Caco-2 (cell line): ENCODE measurements at regions not wholly inside any gene's neighbourhood (a gene's known extent, or its start where the extent isn't known, plus 50 kb on each side); places are given as distances from the start of the nearest gene placed in this dataset.

Experiments
- BruUV-seq: library from RNA; stranded (reverse); fragments of 400-500 nt; replicated peaks from 2 replicates; lab custom pipeline; 2021; lab: Mats Ljungman, UMichigan
- CTCF ChIA-PET: fragments of 300-600 bp; sonication (Branson Sonifier 250); formaldehyde crosslinking; loops from one replicate; lab custom pipeline; 2022; ENCODE audit warnings: antibody characterized with exemption; lab: Charles Lee
- POLR2A ChIA-PET: fragments of 300-600 bp; sonication (Branson Sonifier 250); formaldehyde crosslinking; loops from one replicate; lab custom pipeline; 2022; ENCODE audit warnings: antibody characterized with exemption; lab: Charles Lee
- DNase-seq, 2 experiments: peaks; one replicate each; pipeline versions ENCODE4 v3.0.0 to v3.0.0-alpha.2; 2020 to 2022
- H3K27me3 ChIP-seq: replicated peaks from 2 replicates; pipeline ENCODE4 v1.6.0; 2011; ENCODE audit warnings: low read length; ENCODE audit not compliant: control insufficient read depth, insufficient read depth
- H3K36me3 ChIP-seq: 2 replicates; pipeline ENCODE4 v1.5.1; 2011; ENCODE audit warnings: low read length; ENCODE audit not compliant: control insufficient read depth, insufficient read depth
- H3K4me1 ChIP-seq: fragments of 250-450 bp; sonication (Bioruptor Pico); 2 replicates; pipeline ENCODE4 v1.5.1; 2020; ENCODE audit warnings: mild to moderate bottlenecking
- H3K4me3 ChIP-seq: 2 replicates; pipeline ENCODE4 v1.5.1; 2011; ENCODE audit warnings: low read depth, mild to moderate bottlenecking, control low read depth, low read length
- H3K9me3 ChIP-seq: fragments of 250-450 bp; sonication (Bioruptor Pico); 2 replicates; pipeline ENCODE4 v1.5.1; 2020; ENCODE audit warnings: mild to moderate bottlenecking, moderate library complexity
- H3K27ac Mint-ChIP-seq: one replicate; pipeline ENCODE4 v1.8.0; 2022; ENCODE audit warnings: mixed read lengths; ENCODE audit not compliant: unreplicated experiment
- H3K27me3 Mint-ChIP-seq: one replicate; pipeline ENCODE4 v1.8.0; 2022; ENCODE audit warnings: mixed read lengths; ENCODE audit not compliant: insufficient read depth, unreplicated experiment
- H3K36me3 Mint-ChIP-seq: one replicate; pipeline ENCODE4 v1.8.0; 2022; ENCODE audit warnings: mild to moderate bottlenecking, mixed read lengths; ENCODE audit not compliant: insufficient read depth, unreplicated experiment
- H3K4me1 Mint-ChIP-seq: one replicate; pipeline ENCODE4 v1.8.0; 2022; ENCODE audit warnings: low read depth, mixed read lengths; ENCODE audit not compliant: unreplicated experiment
- H3K4me3 Mint-ChIP-seq: one replicate; pipeline ENCODE4 v1.8.0; 2022; ENCODE audit warnings: mild to moderate bottlenecking, moderate library complexity, mixed read lengths; ENCODE audit not compliant: unreplicated experiment
- H3K9me3 Mint-ChIP-seq: one replicate; pipeline ENCODE4 v1.8.0; 2022; ENCODE audit warnings: mixed read lengths; ENCODE audit not compliant: unreplicated experiment
- CTCF ChIP-seq, 2 experiments: fragments of 200-600 bp in 1 of 2; IDR thresholded peaks; 1 replicate in 1 of 2; 2 replicates in 1 of 2; pipeline versions ENCODE4 v1.5.1 to v1.8.0; 2011 to 2022; ENCODE audit warnings: antibody characterized with exemption in 1 of 2, control low read depth in 1 of 2, inconsistent platforms in 1 of 2, low read depth in 1 of 2, low read length in 1 of 2, mild to moderate bottlenecking in 1 of 2, moderate library complexity in 1 of 2; ENCODE audit not compliant: insufficient read depth in 1 of 2, severe bottlenecking in 1 of 2, unreplicated experiment in 1 of 2
- intact Hi-C: fragments of 100-400 bp; cut with micrococcal nuclease; formaldehyde crosslinking; loops from one replicate; pipeline ENCODE4 v1.10.0; 2022; ENCODE audit not compliant: unreplicated experiment

GRCh38 chr18:3342628-3343027 lies 80.7 kb downstream of the MYL12B start:
- ChIA-PET CTCF (no interaction called here), POLR2A (no interaction called here)
- Mint-ChIP-seq H3K27ac (peak overlapping the region; percentile 4), H3K9me3 (peaks cover 13% of the 10 kb centered on the region), H3K27me3 (no peaks in the 10 kb centered on the region), H3K36me3 (no peaks in the 10 kb centered on the region), H3K4me1 (no peaks in the 10 kb centered on the region), H3K4me3 (no peak overlapping the region)
- Histone ChIP-seq H3K4me3 (no peak overlapping the region), H3K4me1 (no peaks in the 10 kb centered on the region), H3K27me3 (no peaks in the 10 kb centered on the region), H3K36me3 (no peaks in the 10 kb centered on the region), H3K9me3 (peaks cover 11% of the 10 kb centered on the region; the same call in 1 of the 2 replicates)
- BruUV-seq = no TSS peak
- no peak for TF ChIP-seq CTCF (IDR thresholded peaks at IDR 0.05; ENCODE audit: insufficient read depth in 1 of 2, low read depth in 1 of 2, low read length in 1 of 2, severe bottlenecking in 1 of 2, unreplicated experiment in 1 of 2)
- intact Hi-C loops = no loop called here
- no peak for DNase-seq

- Mint-ChIP-seq H3K36me3 (no peaks in the 10 kb centered on the region), H3K4me1 (no peaks in the 10 kb centered on the region), H3K27ac (no peak overlapping the region), H3K27me3 (no peaks in the 10 kb centered on the region), H3K4me3 (no peak overlapping the region), H3K9me3 (peaks cover 13% of the 10 kb centered on the region)
- no peak overlapping the region for H3K4me3 ChIP-seq
- POLR2A ChIA-PET = no interaction called here
- H3K4me1 ChIP-seq = no peaks in the 10 kb centered on the region
- BruUV-seq = no TSS peak
- no peak for TF ChIP-seq CTCF (IDR thresholded peaks at IDR 0.05; ENCODE audit: insufficient read depth in 1 of 2, low read depth in 1 of 2, low read length in 1 of 2, severe bottlenecking in 1 of 2, unreplicated experiment in 1 of 2)
- no peaks in the 10 kb centered on the region for H3K27me3 ChIP-seq
- no peak for DNase-seq
- peaks cover 11% of the 10 kb centered on the region; the same call in 1 of the 2 replicates for H3K9me3 ChIP-seq
- no peaks in the 10 kb centered on the region for H3K36me3 ChIP-seq
- CTCF ChIA-PET = no interaction called here
- intact Hi-C loops = no loop called here
These were observed 83.5 kb downstream of the MYL12B start for GRCh38 chr18:3345452-3345851.

- H3K4me3 Mint-ChIP-seq = no peak overlapping the region
- no peaks in the 10 kb centered on the region for H3K27me3 ChIP-seq
- peaks cover 11% of the 10 kb centered on the region; the same call in 1 of the 2 replicates for H3K9me3 ChIP-seq
- no peaks in the 10 kb centered on the region for H3K36me3 ChIP-seq
- TF ChIP-seq CTCF (IDR thresholded peaks at IDR 0.05; ENCODE audit: insufficient read depth in 1 of 2, low read depth in 1 of 2, low read length in 1 of 2, severe bottlenecking in 1 of 2, unreplicated experiment in 1 of 2) = no peak
- ChIA-PET CTCF (no interaction called here), POLR2A (no interaction called here)
- no peak overlapping the region for H3K27ac Mint-ChIP-seq
- H3K4me1 Mint-ChIP-seq = no peaks in the 10 kb centered on the region
- H3K4me3 ChIP-seq = no peak overlapping the region
- H3K4me1 ChIP-seq = no peaks in the 10 kb centered on the region
- H3K36me3 Mint-ChIP-seq = no peaks in the 10 kb centered on the region
- no peak for DNase-seq
- H3K27me3 Mint-ChIP-seq = no peaks in the 10 kb centered on the region
- intact Hi-C loops = no loop called here
- no TSS peak for BruUV-seq
- peaks cover 13% of the 10 kb centered on the region for H3K9me3 Mint-ChIP-seq
These were observed 84.0 kb downstream of the MYL12B start for GRCh38 chr18:3345885-3346284.
